Gastroesophageal sphincter (tissue), 4 donors: ENCODE measurements at regions not wholly inside any gene's neighbourhood (a gene's known extent, or its start where the extent isn't known, plus 50 kb on each side); places are given as distances from the start of the nearest gene placed in this dataset.

Source experiments
- ATAC-seq: fragments of 150-250 bp; one replicate; pipeline ENCODE4 v1.9.1; 2016; ENCODE audit warnings: mild to moderate bottlenecking, moderate library complexity
- H3K27ac ChIP-seq, 4 donors: fragments of 200-600 bp; sonication (generic) in 3 of 4; 1 replicate in 3 of 4; 2 replicates in 1 of 4; pipeline ENCODE4 v1.5.1; 2016 to 2019
- H3K27me3 ChIP-seq: fragments of 200-600 bp; sonication (generic); one replicate; pipeline ENCODE4 v1.5.1; 2019
- H3K36me3 ChIP-seq, 2 donors: fragments of 200-600 bp; sonication (generic); one replicate each; pipeline ENCODE4 v1.5.1; 2019; ENCODE audit warnings: control low read depth in 1 of 2
- H3K4me1 ChIP-seq, 3 donors: fragments of 200-600 bp; sonication (generic); 1 replicate in 2 of 3; 2 replicates in 1 of 3; pipeline ENCODE4 v1.5.1; 2016 to 2019; ENCODE audit warnings: control low read depth in 2 of 3
- H3K4me3 ChIP-seq, 2 donors: fragments of 200-600 bp; sonication (generic); one replicate each; pipeline ENCODE4 v1.5.1; 2019; ENCODE audit warnings: mild to moderate bottlenecking in 1 of 2, moderate library complexity in 1 of 2
- H3K9me3 ChIP-seq, 3 donors: fragments of 200-600 bp; sonication (generic); one replicate each; pipeline ENCODE4 v1.5.1; 2017 to 2019; ENCODE audit warnings: control low read depth in 2 of 3
- CTCF ChIP-seq, 4 experiments: fragments of 200-600 bp in 2 of 4; fragments of 450-650 bp in 2 of 4; sonication (generic) in 1 of 4; IDR thresholded peaks; one replicate each; pipeline ENCODE4 v1.5.1; 2017 to 2019; ENCODE audit warnings: antibody characterized with exemption in 4 of 4, mild to moderate bottlenecking in 2 of 4, moderate library complexity in 2 of 4
- EP300 ChIP-seq: sonication (generic); formaldehyde crosslinking; IDR thresholded peaks from one replicate; pipeline ENCODE4 v1.6.1; 2017; ENCODE audit warnings: antibody characterized with exemption, mild to moderate bottlenecking
- POLR2A ChIP-seq, 2 donors: fragments of 450-650 bp; IDR thresholded peaks; one replicate each; pipeline ENCODE4 v1.6.1; 2017; ENCODE audit warnings: antibody characterized with exemption in 2 of 2, mild to moderate bottlenecking in 2 of 2, moderate library complexity in 1 of 2
- POLR2AphosphoS5 ChIP-seq: sonication (generic); formaldehyde crosslinking; IDR thresholded peaks from one replicate; pipeline ENCODE4 v1.6.1; 2017; ENCODE audit warnings: antibody characterized with exemption
- WGBS, 2 donors: methylation state at CpG; one replicate each; pipeline ENCODE4 v1.1.5; 2018; ENCODE audit warnings: low coverage in 1 of 2; 5-methylcytosine and 5-hydroxymethylcytosine counted together

DNA sequence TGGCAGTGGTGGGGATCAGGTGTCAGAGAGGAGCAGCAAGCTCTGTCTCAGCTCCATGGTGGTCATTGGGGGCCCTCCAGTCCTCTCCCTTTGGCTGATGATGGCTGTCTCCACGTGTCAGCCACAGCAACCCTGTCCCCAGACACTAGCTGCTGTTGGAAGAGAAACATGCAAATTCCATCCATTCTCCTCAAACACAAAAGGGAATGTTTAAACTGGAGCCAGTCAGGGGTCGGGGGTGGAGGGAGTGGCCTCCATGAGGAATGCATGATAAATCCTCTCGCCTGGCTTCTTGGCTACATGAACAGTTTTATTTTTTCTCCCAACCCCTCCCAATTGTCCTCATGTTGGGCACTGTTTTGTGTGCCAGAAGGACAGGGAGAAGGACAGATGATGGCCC lies 86.4 kb downstream of the EDN3 start:
- WGBS, 2 donors, result 25 to 40% methylated on average over 2 of the region's 3 CpGs
- peaks cover 58% of the 10 kb centered on the region for H3K27me3 ChIP-seq
- ATAC-seq, result no peak
- no peaks in the 10 kb centered on the region for H3K36me3 ChIP-seq
- H3K27ac ChIP-seq, result no peak overlapping the region
- H3K9me3 ChIP-seq, result peaks cover 0 to 10% (median 0%) of the 10 kb centered on the region in 3 donors
- no peak overlapping the region for H3K4me3 ChIP-seq
- no peaks in the 10 kb centered on the region for H3K4me1 ChIP-seq
- no peak for TF ChIP-seq POLR2AphosphoS5
- no peak for TF ChIP-seq POLR2A (IDR thresholded peaks at IDR 0.05)
- TF ChIP-seq CTCF (IDR thresholded peaks at IDR 0.05), result no peak
- no peak for TF ChIP-seq EP300

DNA sequence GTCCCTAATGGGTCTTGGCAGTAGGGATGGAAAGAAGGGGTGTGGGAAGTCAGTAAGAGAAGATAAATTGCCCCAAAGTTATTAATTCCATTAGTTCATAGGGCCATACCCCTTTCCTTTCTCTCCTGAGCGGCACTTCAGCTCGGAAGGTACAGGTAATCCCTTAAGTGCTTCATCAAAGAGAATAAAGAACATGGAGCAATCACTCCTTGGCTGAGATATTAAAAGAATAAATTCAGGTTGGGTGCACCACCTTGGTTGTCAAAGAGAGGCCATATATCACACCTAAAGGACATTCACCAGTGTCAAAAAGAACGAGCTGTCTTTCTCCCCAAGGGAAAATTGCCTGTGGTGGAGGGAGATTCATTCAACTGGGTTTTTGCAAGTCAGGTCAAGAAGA lies 87.5 kb downstream of the EDN3 start:
- Histone ChIP-seq H3K4me3 (no peak overlapping the region), H3K4me1 (no peaks in the 10 kb centered on the region), H3K27me3 (peaks cover 53% of the 10 kb centered on the region), H3K36me3 (no peaks in the 10 kb centered on the region), H3K27ac (no peak overlapping the region), H3K9me3 (peaks cover 0 to 10% (median 0%) of the 10 kb centered on the region in 3 donors)
- TF ChIP-seq POLR2AphosphoS5 (no peak), POLR2A (IDR thresholded peaks at IDR 0.05) (no peak), EP300 (no peak), CTCF (IDR thresholded peaks at IDR 0.05) (no peak)
- ATAC-seq, result no peak
- WGBS, 2 donors, result 92 to 97% methylated on average over 3 of the region's 3 CpGs

GRCh38 chr20:59388402-59388801 lies 88.0 kb downstream of the EDN3 start:
- Histone ChIP-seq H3K4me1 (no peaks in the 10 kb centered on the region), H3K4me3 (no peak overlapping the region), H3K27ac (no peak overlapping the region), H3K36me3 (no peaks in the 10 kb centered on the region), H3K9me3 (peaks cover 0 to 10% (median 0%) of the 10 kb centered on the region in 3 donors), H3K27me3 (peaks cover 52% of the 10 kb centered on the region)
- WGBS, 2 donors, result 80% methylated on average over 1 of the region's 4 CpGs; no CpG with 5 or more reads in 1 of the 2 donors
- no peak for ATAC-seq
- TF ChIP-seq CTCF (IDR thresholded peaks at IDR 0.05) (no peak), POLR2A (IDR thresholded peaks at IDR 0.05) (no peak), EP300 (no peak), POLR2AphosphoS5 (no peak)

DNA sequence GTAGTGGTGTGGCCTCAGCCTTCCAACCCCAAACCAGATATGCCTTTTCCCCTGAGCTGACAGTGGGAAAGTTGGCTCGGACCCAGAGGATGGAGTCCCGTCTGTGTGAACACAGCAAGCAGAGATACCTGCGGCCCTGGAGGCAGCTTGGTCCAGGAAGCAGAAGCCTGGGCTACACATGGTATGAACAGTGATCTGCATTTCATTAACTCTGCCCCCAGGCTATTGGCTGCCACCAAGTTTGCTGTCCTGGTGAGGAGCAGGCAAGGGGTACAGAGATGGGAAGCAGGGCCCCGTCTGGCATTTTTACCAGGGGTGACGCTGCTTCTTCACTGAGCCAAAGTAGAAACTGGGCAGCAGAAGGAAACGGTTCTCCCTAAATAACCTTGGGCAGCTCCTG lies 90.0 kb downstream of the EDN3 start:
- H3K36me3 ChIP-seq, result no peaks in the 10 kb centered on the region

DNA sequence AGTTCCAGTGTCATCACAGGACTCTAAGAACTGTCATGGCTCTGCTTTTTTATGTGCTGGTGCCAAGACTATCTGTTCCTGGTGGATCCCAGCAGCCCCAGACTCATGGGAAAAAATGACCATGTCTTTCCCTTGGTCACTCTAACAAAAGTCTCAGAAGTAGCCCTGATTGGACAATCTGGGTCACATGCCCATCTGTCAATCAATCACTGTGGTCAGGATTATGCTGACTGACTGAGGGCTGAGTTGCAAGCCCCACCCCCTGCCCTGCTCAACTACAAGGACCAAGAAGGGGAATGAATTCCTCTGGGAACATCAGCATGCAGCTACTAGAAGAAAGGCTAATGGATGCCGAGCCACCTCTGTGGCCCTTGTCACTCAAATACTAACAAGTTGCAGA lies 91.6 kb downstream of the EDN3 start:
- 75 to 83% methylated on average over 1 of the region's 1 CpG for WGBS, 2 donors
- peaks cover 58% of the 10 kb centered on the region for H3K27me3 ChIP-seq
- peaks cover 0 to 10% (median 0%) of the 10 kb centered on the region in 3 donors for H3K9me3 ChIP-seq
- H3K36me3 ChIP-seq, result no peaks in the 10 kb centered on the region
- no peak overlapping the region for H3K27ac ChIP-seq
- TF ChIP-seq EP300, result no peak
- no peak for TF ChIP-seq POLR2AphosphoS5
- no peak for TF ChIP-seq CTCF (IDR thresholded peaks at IDR 0.05)
- no peak for TF ChIP-seq POLR2A (IDR thresholded peaks at IDR 0.05)
- H3K4me1 ChIP-seq, result no peaks in the 10 kb centered on the region
- ATAC-seq, result no peak
- H3K4me3 ChIP-seq, result no peak overlapping the region

More for the DNA sequence above, 90.0 kb downstream of the EDN3 start:
- TF ChIP-seq POLR2AphosphoS5, result no peak
- Histone ChIP-seq H3K27me3 (peaks cover 55% of the 10 kb centered on the region), H3K27ac (no peak overlapping the region), H3K9me3 (peaks cover 0 to 10% (median 0%) of the 10 kb centered on the region in 3 donors), H3K4me1 (no peaks in the 10 kb centered on the region), H3K4me3 (no peak overlapping the region)
- WGBS, 2 donors, result no CpG with 5 or more reads among the region's 6 CpGs
- ATAC-seq, result no peak
